Dermis microvascular lymphatic vessel endothelial cell (primary cell): ENCODE measurements at regions not wholly inside any gene's neighbourhood (a gene's known extent, or its start where the extent isn't known, plus 50 kb on each side); places are given as distances from the start of the nearest gene placed in this dataset.
"Not testable (repeated sequence)": the region's sequence is repeated elsewhere in the genome, so short reads cannot be mapped to it uniquely, and the experiment has no call there.

Source experiments
- DNase-seq, 2 donors: peaks; one replicate each; pipeline versions ENCODE4 v3.0.0 to v3.0.0-alpha.2; 2010; ENCODE audit warnings: low read depth in 2 of 2

DNA sequence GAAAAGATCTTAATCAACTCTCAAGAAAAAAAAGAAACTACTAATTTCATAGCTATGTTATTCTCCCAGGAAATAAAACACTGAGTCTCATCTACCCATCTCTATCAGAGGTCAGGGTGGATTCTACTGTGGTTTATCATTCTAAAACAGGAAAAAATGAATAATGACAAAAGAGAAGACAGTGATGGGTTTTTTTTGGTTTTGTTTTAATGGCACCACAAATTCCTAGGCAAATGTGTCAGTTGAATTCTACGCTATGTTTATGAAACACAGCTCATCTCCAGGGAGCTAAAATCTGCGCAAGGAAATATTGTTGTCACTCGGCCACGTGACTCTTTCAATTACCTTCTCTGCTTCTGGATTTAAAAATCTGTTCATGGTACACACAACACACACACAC is 393.4 kb upstream of the SORCS1 start:
- no peak for DNase-seq

- no peak for DNase-seq
These were observed 389.8 kb upstream of the SORCS1 start for GRCh38 chr10:107554333-107554732.

GRCh38 chr10:107553470-107553869 is 389.0 kb upstream of the SORCS1 start:
- DNase-seq: no peak

GRCh38 chr10:107552963-107553362 is 388.5 kb upstream of the SORCS1 start:
- no peak for DNase-seq

GRCh38 chr10:107548301-107548700 is 383.8 kb upstream of the SORCS1 start:
- DNase-seq: no peak

GRCh38 chr10:107546986-107547385 is 382.5 kb upstream of the SORCS1 start:
- peak in 1 of 2 donors; percentile 17 for DNase-seq

DNA sequence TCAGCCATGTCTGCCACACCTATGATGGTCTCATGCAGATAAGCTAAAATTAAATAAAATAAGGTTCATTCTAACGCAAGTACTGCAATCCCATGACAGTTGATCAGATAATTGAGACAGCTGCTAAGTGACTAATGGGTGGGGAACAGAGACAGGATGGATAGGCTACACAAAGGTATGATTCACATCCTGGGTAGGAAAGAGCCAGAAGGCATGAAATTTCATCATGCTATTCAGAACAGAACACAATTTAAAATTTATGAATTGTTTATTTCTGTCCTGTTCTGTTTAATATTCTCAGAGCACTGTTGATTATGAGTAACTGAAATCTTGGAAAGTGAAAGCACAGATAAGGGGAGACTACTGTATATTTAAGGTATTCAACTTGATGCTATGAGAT is 381.8 kb upstream of the SORCS1 start:
- peak; percentile 88 to 91 for DNase-seq

GRCh38 chr10:107545717-107546116 is 381.2 kb upstream of the SORCS1 start:
- no peak for DNase-seq

DNA sequence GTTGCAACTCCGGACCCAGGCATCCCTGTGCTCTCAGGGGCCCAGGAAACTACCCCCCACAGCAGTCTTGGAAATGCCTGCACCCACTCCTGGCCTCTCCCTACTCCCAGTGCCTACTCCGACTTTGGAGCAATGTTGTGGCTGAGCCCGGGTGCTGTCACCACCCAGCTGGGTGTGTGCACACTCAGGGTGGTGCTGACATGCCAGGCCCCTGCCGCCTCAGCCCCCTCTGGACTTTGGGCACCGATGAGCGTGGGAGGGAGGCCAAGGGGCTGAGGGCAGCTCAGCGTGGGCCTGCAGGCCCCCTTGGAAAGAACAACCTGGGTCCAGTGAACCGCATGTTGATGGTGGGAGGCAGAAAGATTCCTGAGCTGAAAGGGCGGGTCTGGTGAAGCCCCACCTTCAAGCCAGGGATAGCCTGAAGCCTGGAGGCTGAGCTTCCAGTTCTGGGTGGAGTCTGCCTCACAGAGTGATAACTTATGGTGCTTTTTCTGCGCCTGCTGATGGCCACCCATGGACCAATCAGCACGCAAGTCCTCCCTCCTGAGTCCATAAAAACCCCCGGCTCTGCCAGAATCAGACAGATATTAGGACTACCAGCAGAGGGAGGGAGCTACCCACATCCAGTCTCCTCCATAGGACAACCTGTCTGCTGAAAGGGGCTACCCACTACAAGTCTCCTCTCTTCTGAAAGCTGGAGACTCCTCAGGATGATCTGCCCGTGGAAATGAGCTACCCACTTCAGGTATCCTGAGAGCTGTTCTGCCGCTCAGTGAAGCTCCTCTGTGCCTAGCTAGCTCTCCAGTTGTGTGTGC is 380.4 kb upstream of the SORCS1 start:
- peak in 1 of 2 donors; percentile 4 for DNase-seq

GRCh38 chr10:107542607-107543006 is 378.1 kb upstream of the SORCS1 start:
- no peak for DNase-seq

DNA sequence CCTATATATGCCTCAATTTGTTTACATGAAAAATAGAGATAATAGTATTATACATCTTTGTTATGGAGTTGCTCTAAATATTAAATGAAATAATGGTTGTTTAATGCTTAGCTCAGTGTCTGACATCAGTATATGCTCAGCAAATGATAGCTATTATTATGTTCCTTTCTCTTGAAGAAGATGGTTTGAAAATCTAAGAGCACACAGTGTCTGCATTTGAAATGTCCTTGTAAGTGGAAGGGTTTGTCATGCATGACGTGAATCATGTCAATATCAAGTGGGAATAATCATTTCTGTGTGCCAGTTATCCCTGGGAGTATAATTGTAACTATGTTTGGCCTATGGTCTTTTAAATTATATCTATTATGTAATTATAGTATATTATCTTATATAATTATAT is 377.5 kb upstream of the SORCS1 start:
- DNase-seq: no peak

GRCh38 chr10:107540981-107541380 is 376.5 kb upstream of the SORCS1 start:
- no peak for DNase-seq

GRCh38 chr10:107529350-107529749 is 364.8 kb upstream of the SORCS1 start:
- no peak for DNase-seq

- DNase-seq: no peak
These were observed 355.8 kb upstream of the SORCS1 start for GRCh38 chr10:107520348-107520747.

DNA sequence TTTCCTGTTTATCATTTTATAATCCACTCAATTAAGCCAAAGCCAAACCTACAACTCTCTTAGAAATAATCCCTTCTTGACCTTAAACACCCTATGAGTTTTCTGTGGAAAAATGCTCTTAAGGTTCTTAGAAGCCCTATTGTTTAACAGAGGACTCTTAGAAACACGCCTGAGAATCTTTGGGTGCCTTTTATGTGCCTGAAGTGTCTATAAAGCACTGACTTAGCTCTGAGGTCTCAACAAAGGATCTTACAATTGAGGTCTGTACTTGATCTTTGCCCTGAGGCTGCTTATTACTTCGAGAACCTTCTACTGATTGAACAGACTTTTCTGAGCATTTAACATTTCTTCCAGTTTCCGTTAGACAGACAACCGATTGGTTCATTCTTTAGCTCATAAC is 353.3 kb upstream of the SORCS1 start:
- DNase-seq: no peak

DNA sequence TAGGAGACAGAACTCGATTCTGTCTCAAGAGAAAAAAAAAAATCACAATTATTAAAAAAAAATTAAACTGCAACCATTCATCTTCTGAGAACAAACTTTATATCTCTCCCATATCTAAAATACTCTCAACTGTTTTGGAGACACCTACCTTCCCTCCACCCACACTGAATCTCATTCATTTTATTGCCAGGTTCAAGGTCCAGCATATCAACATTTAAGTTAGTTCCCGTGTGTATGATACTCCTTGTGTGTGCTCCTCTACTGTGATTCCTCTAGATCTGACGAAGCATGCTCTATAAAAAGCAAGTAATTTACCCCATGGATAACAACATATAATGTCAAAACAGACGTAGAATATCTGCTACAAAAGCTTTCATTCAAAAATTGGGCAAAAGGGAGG is 351.8 kb upstream of the SORCS1 start:
- no peak for DNase-seq

GRCh38 chr10:107504011-107504410 is 339.5 kb upstream of the SORCS1 start:
- not testable (repeated sequence) for DNase-seq

GRCh38 chr10:107502229-107502985 is 337.9 kb upstream of the SORCS1 start:
- DNase-seq: peak; percentile 47 to 73

DNA sequence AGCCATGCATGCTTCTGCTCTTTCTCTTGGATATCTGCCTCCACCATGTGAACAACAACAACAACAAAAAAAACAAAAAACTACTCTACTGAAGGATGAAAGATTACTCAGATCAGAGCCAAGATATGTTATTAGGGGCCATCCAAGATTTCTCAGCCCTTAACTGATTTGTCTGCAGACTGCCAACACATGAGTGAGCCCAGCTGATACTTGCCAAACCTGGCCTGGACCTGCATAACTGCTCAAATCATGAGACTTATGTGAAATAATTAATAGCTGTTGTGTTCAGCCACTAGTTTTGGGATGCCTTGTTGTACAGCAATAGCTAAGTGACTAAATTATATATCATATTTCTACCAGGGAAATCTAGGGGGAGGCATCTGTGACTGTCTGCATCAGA is 334.5 kb upstream of the SORCS1 start:
- no peak for DNase-seq

DNA sequence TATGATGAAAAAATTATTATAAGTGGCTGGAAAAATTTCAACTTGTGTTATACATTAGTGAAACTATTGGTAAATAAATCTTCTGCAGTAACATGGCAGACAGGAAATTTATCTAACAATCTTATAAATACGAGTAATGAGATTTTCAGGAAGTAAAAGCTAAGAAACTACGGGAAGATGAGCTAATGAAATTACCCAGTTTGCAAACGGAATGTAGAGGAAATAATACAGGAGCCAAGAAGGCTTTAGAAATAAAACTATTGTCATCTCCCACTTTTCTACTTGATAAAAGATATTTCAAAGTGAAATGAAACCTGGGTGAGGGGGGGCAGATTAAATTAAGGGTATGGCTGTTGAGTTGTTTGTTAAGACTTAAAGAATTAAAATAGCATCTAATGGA is 332.5 kb upstream of the SORCS1 start:
- DNase-seq: no peak

- DNase-seq: no peak
These were observed 332.1 kb upstream of the SORCS1 start for GRCh38 chr10:107496594-107496993.

- DNase-seq: no peak
These were observed 327.9 kb upstream of the SORCS1 start for GRCh38 chr10:107492389-107492788.

DNA sequence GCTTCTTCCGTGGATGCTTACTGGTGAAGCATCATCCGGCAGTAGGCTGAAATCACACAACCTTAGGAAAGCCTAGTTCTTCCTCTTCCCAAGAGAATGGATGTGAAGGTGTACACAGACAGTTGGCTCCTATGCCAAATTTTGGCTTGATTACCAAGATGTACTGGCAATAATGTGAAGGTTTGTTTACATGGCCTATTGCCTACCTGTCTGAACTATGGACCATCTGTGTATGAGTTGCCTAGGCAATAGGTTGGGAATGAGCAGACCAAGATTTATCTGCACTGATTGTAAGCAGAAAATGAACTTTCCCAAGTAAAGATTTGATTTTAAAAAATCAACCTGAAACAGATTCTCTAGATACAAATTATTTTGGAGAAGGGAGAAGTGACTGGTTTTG is 325.9 kb upstream of the SORCS1 start:
- no peak for DNase-seq
